ENCODE measurements at regions not wholly inside any gene's neighbourhood (a gene's known extent, or its start where the extent isn't known, plus 50 kb on each side); places are given as distances from the start of the nearest gene placed in this dataset.
A peak's percentile ranks its signal among the peaks of the same experiment; 100 is the strongest.

DNA sequence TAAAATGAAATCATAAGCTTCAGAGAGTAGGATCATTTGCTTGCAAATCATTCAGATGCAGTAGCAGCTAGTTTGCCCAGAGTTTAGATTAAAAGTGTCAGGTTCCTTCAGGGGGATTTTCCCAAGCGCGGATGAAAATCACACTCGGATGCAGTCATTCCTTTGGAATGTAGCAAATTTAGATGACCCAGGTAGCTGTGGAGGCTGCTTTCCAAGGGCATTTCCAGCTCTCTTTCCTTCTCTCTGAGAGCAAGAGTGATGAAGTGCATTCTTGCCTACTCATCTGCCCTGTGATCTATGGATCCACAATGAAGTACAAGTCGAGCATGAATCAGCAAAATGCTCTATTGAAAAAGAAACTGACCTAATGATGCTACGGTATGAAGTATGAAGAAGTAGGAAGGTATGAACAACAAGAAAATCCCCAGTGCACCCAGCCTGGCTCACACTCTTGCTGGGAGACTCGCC lies 200.2 kb downstream of the PLK2 start (continued):
- TF ChIP-seq, protein P1, sequence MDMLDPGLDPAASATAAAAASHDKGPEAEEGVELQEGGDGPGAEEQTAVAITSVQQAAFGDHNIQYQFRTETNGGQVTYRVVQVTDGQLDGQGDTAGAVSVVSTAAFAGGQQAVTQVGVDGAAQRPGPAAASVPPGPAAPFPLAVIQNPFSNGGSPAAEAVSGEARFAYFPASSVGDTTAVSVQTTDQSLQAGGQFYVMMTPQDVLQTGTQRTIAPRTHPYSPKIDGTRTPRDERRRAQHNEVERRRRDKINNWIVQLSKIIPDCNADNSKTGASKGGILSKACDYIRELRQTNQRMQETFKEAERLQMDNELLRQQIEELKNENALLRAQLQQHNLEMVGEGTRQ (IDR thresholded peaks at IDR 0.05; ENCODE audit: borderline replicate concordance, low read depth, low read length), result no peak
- peak; percentile 70 for TF ChIP-seq TCF12 (IDR thresholded peaks at IDR 0.05)
- no peak for TF ChIP-seq ELF1 (IDR thresholded peaks at IDR 0.05)
- TF ChIP-seq, protein P2, sequence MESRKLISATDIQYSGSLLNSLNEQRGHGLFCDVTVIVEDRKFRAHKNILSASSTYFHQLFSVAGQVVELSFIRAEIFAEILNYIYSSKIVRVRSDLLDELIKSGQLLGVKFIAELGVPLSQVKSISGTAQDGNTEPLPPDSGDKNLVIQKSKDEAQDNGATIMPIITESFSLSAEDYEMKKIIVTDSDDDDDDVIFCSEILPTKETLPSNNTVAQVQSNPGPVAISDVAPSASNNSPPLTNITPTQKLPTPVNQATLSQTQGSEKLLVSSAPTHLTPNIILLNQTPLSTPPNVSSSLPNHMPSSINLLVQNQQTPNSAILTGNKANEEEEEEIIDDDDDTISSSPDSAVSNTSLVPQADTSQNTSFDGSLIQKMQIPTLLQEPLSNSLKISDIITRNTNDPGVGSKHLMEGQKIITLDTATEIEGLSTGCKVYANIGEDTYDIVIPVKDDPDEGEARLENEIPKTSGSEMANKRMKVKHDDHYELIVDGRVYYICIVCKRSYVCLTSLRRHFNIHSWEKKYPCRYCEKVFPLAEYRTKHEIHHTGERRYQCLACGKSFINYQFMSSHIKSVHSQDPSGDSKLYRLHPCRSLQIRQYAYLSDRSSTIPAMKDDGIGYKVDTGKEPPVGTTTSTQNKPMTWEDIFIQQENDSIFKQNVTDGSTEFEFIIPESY (IDR thresholded peaks at IDR 0.05; ENCODE audit: borderline replicate concordance, low read depth), result peak; percentile 46; the same call in 1 of the 2 replicates
- no peak for TF ChIP-seq RFX5 (IDR thresholded peaks at IDR 0.05; ENCODE audit: low read length)
- TF ChIP-seq FOXJ3 (CRISPR knock-in tag; IDR thresholded peaks at IDR 0.05), result no peak
- TF ChIP-seq NRF1 (IDR thresholded peaks at IDR 0.05; ENCODE audit: low read depth, low read length), result no peak
- no peak for TF ChIP-seq TAF1 (IDR thresholded peaks at IDR 0.05; ENCODE audit: borderline replicate concordance, low read depth, low read length)
- no peak for TF ChIP-seq GATA2 (CRISPR knock-in tag; IDR thresholded peaks at IDR 0.05)

DNA sequence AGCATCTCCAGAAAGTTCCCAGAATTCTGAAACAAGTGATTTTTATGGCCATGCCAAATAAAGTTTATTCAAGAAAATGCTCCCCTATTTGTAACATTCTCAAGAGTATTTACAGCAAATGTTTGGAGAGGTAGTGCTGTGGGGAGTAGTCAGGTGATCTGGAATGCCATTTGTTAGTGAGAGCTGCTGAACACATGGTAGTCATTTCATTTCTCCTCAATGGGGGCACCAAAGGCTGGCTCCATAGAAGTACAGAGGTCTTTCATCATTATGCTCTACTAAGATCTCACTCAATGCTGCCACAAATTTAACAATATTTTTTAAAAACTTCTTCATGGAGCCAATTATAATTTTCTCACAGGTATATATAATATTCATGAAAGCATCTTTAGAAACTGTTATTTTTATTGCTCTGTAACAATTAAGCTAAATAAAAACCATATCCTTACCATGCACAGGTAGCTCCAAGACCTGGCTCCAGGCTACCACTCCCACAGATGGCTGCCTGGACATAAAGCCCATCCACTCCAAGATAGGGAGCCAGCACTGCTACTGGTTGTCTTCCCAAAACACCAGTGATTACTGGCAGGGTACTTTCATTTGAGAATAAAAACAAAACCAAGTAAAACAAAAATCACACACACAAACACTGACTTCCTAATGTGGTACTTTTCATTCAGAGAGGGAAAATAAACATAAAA lies 200.8 kb downstream of the PLK2 start:
- no peaks in the 10 kb centered on the region for H3K79me2 ChIP-seq (ENCODE audit: insufficient read depth)
- H3K27ac ChIP-seq (ENCODE audit: low read depth in 2 of 2, low read length in 1 of 2), result peak overlapping the region; percentile 43 to 68; a peak in 3 of 4 replicates
- no peaks in the 10 kb centered on the region for H3K9me2 ChIP-seq
- H3K4me2 ChIP-seq, result peak overlapping the region; percentile 62
- H3K36me3 ChIP-seq (replicated peaks in 1 of 2; ENCODE audit: control insufficient read depth in 1 of 2, insufficient read depth in 2 of 2, low read length in 1 of 2), result no peaks in the 10 kb centered on the region
- no peaks in the 10 kb centered on the region for H3K27me3 ChIP-seq (ENCODE audit: insufficient read depth)
- H4K20me1 ChIP-seq (ENCODE audit: insufficient read depth), result no peaks in the 10 kb centered on the region
- no peaks in the 10 kb centered on the region for H3K9me3 ChIP-seq
- peaks cover 0 to 30% of the 10 kb centered on the region in 2 experiments; a peak in 3 of 4 replicates for H3K4me1 ChIP-seq (ENCODE audit: control insufficient read depth in 1 of 2, insufficient read depth in 2 of 2, low read depth in 1 of 2, low read length in 1 of 2)
- H3F3A ChIP-seq (replicated peaks; ENCODE audit: insufficient read depth), result peaks cover 15% of the 10 kb centered on the region
- H2AFZ ChIP-seq (ENCODE audit: low read depth), result peak overlapping the region; percentile 49; the same call in 1 of the 2 replicates
- H3K9ac ChIP-seq, result peak overlapping the region; percentile 56
- TF ChIP-seq, protein P3, sequence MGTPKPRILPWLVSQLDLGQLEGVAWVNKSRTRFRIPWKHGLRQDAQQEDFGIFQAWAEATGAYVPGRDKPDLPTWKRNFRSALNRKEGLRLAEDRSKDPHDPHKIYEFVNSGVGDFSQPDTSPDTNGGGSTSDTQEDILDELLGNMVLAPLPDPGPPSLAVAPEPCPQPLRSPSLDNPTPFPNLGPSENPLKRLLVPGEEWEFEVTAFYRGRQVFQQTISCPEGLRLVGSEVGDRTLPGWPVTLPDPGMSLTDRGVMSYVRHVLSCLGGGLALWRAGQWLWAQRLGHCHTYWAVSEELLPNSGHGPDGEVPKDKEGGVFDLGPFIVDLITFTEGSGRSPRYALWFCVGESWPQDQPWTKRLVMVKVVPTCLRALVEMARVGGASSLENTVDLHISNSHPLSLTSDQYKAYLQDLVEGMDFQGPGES (IDR thresholded peaks at IDR 0.05; ENCODE audit: low read depth, low read length), result no peak
- TF ChIP-seq YY1 (IDR thresholded peaks at IDR 0.05; ENCODE audit: low read depth), result no peak
- no peak for TF ChIP-seq RAD21 (IDR thresholded peaks at IDR 0.05; ENCODE audit: low read length)
- TF ChIP-seq, protein P4, sequence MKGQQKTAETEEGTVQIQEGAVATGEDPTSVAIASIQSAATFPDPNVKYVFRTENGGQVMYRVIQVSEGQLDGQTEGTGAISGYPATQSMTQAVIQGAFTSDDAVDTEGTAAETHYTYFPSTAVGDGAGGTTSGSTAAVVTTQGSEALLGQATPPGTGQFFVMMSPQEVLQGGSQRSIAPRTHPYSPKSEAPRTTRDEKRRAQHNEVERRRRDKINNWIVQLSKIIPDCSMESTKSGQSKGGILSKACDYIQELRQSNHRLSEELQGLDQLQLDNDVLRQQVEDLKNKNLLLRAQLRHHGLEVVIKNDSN (IDR thresholded peaks at IDR 0.05; ENCODE audit: borderline replicate concordance, low read depth), result no peak
- TF ChIP-seq FOXM1 (IDR thresholded peaks at IDR 0.05; ENCODE audit: low read depth), result no peak
- no peak for TF ChIP-seq EZH2phosphoT487 (IDR thresholded peaks at IDR 0.05; ENCODE audit: borderline replicate concordance, low read depth)
- TF ChIP-seq CHD2 (IDR thresholded peaks at IDR 0.05; ENCODE audit: low read length, partially characterized antibody), result no peak
- DNase-seq, result no peak
- CTCF ChIA-PET, result interaction anchor here (0.7 to 1.2 kb wide), 2 partner anchors 10 to 12 kb away, joined by 3 read pairs; no protein-coding TSS in a partner anchor
- peak overlapping the region; percentile 12 to 49; a peak in 3 of 4 replicates for H3K4me3 ChIP-seq (ENCODE audit: low read depth in 2 of 2, low read length in 1 of 2)
- POLR2A ChIA-PET, result no interaction called here
